ENCODE measurements at regions not wholly inside any gene's neighbourhood (a gene's known extent, or its start where the extent isn't known, plus 50 kb on each side); places are given as distances from the start of the nearest gene placed in this dataset.

DNA sequence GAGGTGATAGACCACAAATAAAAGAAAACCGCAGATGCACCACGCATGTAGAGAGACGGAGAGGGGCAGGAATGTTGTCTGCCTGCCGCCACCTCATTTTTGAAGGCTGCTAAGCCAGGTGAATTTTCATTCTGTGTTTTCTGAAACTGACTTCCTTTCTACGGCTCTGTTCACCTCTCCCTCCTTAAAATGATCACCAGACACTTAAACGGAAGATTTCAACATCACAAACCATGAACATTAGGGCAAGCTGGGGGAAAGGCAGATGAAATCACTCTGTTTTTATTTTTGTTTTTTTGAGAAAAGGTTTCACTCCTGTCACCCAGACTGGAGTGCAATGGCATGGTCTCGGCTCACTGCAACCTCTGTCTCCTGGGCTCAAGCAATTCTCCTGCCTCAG lies 232.4 kb downstream of the MIAT start:
- TF ChIP-seq, protein P1, sequence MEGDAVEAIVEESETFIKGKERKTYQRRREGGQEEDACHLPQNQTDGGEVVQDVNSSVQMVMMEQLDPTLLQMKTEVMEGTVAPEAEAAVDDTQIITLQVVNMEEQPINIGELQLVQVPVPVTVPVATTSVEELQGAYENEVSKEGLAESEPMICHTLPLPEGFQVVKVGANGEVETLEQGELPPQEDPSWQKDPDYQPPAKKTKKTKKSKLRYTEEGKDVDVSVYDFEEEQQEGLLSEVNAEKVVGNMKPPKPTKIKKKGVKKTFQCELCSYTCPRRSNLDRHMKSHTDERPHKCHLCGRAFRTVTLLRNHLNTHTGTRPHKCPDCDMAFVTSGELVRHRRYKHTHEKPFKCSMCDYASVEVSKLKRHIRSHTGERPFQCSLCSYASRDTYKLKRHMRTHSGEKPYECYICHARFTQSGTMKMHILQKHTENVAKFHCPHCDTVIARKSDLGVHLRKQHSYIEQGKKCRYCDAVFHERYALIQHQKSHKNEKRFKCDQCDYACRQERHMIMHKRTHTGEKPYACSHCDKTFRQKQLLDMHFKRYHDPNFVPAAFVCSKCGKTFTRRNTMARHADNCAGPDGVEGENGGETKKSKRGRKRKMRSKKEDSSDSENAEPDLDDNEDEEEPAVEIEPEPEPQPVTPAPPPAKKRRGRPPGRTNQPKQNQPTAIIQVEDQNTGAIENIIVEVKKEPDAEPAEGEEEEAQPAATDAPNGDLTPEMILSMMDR (conservative IDR thresholded peaks at IDR 0.05; ENCODE audit: low read length), result no peak
- no peak overlapping the region for H3K4me3 ChIP-seq (ENCODE audit: low read length)
- DNase-seq (ENCODE audit: low read depth), result peak; percentile 21

DNA sequence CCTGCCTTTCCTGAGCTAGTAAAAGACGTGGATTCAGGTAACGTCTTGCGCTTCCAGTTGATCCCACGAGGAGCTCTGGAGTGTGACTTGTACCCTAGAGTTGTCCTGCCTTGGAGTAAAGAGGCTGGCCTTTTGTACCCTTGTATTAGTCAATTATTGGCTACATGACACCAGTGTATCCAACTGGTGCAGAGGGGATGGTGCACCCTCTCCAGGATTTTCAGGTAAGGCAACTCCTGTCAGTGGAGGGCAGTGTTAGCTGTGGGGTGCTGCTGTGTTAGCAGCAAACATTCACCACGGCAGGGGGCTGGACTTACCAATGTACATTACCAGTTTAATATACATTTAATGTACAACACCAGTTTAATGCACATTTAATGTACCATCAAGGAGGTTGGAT lies 233.5 kb downstream of the MIAT start:
- no peak overlapping the region for H3K4me3 ChIP-seq (ENCODE audit: low read length)
- DNase-seq (ENCODE audit: low read depth), result no peak
- TF ChIP-seq, protein P1 (conservative IDR thresholded peaks at IDR 0.05; ENCODE audit: low read length), result no peak

DNA sequence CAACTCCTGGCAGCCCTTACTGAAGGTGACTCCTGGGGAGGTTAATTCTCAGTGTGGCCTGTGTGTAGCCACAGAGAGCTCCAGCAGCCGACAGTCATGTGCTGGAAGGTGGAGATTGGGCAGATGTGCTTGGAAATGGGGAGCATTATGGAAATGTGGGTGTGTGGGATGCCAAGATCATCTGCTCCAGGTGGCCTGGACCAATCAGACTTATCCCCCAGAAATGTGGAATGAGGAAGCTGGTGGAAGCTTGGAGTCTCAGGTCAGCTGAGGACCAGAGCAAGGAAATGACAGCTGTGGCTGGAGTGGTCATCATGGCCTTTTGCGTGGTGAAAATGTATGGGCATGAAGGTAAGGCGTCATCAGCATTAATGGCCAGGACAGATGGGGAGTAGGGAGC lies 234.0 kb downstream of the MIAT start:
- H3K4me3 ChIP-seq (ENCODE audit: low read length), result no peak overlapping the region
- no peak for DNase-seq (ENCODE audit: low read depth)
- TF ChIP-seq, protein P1 (conservative IDR thresholded peaks at IDR 0.05; ENCODE audit: low read length), result no peak

DNA sequence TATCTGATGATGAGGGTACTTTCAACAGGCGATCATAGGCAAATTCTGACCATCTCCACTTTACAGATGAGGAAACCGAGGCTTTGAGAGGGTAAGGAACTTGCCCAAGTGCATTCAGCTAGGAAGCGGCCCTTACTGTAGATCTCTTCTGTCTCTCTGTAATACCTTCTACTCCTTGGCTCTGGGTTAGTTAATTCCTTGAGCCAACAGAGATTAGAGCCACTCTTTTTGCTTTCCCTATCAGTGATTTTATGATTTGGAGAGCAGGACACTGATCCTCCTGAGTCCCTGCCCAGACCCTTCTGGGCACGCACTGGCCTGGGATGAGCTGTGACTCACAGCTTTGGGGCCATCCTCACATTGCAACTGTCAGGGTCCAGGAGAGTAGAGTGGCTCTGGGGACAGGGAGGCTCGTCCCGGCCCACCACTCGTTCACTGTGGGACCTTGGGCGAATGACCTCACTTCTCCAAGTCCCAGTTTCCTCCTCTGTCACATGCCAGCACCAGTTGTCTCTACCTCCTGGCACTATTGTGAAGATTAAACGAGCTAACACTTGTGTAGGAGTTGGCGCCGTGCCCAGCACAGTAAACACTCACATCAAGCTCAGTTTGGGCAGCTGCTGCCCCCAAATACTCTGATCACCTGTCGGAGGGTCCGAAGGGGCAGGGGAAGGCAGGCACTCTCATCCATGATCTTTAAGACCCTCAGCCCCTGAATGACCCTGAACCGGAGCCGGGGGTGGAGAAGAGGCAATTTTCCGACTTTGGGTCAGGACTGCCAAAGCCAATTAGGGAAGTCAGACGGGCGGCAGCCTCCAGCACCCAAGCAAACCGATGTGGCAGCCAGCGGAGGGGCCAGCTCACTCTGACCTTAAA lies 235.0 kb downstream of the MIAT start:
- peak; percentile 14 for DNase-seq (ENCODE audit: low read depth)
- H3K4me3 ChIP-seq (ENCODE audit: low read length), result no peak overlapping the region
- TF ChIP-seq, protein P1 (conservative IDR thresholded peaks at IDR 0.05; ENCODE audit: low read length), result no peak

DNA sequence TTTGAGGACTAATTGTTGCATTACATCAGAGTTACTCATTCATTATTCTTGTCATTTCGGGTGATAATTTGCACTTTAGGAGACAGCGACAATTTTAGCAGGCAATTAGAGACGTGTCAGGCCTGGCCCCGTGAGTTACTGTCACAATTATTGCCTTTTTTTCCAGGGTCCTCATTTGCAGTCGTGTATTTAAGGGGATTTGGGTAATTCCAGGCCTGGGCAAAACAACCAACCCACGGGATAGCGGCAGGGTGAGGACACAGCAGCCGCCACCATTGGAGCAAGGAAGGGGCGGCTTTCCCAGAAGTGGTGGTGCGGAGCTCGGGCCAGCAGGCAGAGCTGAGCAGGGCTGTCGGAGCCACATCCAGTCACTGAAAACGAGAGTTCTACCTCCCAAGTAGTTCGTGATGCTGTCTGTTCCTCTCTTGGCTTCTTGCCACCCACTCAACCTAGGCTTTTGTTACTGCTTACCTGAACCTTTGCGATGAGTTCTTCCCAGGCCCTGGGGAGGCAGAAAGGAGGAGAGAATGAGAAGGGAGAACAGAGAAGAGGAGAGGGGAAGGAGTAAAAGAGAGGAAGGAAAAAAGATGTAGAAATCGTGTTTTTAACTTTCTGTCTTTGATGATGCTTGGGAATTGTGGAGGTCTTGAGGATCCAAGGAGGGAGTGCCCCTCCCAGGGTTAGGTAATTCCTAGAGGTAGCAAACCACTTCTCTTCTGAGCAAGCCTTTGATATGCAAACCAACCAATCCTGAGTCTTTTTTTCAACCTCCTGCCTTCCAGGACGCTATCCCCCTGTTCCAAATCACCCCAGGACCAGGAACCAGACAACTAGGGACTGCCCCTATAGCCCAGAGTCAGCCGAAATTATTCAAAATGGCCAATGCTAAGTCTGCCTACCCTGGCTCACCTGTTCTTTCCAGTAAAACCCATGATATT lies 236.1 kb downstream of the MIAT start:
- TF ChIP-seq, protein P1 (conservative IDR thresholded peaks at IDR 0.05; ENCODE audit: low read length), result no peak
- peak; percentile 15 for DNase-seq (ENCODE audit: low read depth)
- H3K4me3 ChIP-seq (ENCODE audit: low read length), result no peak overlapping the region

DNA sequence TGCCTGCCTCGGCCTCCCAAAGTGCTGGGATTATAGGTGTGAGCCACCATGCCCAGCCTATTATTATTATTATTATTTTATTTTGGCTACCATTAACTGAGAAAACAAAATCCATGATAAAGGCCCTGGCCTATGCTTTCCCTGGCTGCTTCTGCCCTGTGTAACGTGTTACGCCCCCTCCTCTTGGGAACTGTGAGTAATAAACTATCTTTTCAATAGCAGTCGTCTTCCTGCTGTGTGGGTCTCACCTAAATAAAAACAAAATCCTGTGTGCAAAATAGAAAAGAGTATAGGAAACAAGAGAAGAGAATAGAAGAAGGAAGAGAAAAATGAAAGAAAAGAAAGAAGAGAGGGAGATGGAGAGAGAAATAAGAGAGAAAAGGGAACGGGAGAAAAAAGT lies 237.0 kb downstream of the MIAT start:
- DNase-seq (ENCODE audit: low read depth), result no peak
- TF ChIP-seq, protein P1 (conservative IDR thresholded peaks at IDR 0.05; ENCODE audit: low read length), result no peak
- no peak overlapping the region for H3K4me3 ChIP-seq (ENCODE audit: low read length)

All from AG10803 (cell line).